GM19328 (cell line): ENCODE measurements at regions not wholly inside any gene's neighbourhood (a gene's known extent, or its start where the extent isn't known, plus 50 kb on each side); places are given as distances from the start of the nearest gene placed in this dataset.

Source experiments
- ATAC-seq: cut with Tn5 transposase; IDR thresholded peaks from one replicate; pipeline ENCODE4 v1.9.1; 2021; ENCODE audit warnings: mild to moderate bottlenecking, moderate library complexity; ENCODE audit not compliant: unreplicated experiment

DNA sequence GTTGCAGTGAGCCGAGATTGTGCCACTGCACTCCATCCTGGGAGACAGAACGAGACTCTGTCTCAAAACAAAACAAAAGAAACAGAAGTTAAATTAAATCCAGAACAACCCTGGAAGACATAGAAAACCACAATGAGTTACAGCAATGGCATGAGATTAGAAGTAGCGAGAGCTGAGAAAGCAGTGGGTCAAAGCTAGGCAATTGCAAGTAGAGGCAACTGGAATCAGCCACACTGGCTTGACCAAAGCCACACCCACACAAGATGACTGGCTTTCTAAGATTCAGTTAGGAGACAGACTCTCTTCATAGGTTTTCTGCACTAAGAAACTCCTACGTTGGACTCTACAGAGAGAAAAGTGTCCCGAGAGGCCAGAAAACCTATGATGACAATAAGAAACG is 443.0 kb downstream of the GPM6A start:
- ATAC-seq: no peak

DNA sequence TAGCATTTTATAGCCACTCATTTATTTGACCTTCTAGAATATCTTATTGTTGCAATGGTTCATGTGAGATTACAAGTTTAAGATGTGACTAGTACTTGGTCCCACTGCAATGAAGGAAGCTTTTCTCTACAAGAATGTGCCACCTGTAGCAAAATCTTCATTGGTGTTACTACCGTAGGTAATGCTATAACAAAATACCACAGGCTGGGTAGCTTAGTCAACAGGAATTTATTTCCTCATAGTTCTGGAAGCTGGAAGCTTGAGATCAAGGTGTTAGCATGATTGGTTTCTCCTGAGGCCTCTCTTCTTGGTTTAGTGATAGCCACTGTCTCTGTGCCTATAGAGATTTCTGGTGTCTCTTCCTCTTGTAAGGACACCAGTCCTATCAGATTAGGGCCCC is 441.0 kb downstream of the GPM6A start:
- no peak for ATAC-seq

GRCh38 chr4:175373031-175373430 is 439.0 kb downstream of the GPM6A start:
- no peak for ATAC-seq

DNA sequence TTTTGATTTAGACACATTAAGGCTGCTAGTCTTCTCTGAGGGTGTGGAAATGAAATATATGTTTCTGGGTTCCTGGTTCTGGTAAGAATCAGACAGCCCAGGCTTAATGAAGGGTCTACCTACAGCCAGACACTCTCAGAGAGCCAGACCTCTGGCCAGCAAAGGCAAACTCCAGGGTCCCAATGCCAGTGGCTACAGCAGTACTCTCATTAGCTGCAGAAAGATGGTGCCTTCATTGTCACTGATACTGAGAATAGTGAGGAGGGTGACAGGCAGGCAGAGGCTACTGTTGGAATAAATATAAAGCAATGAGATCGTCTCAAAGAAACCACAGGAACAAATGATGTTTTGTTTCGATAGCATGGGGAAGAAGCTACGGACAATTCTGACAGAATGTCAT is 437.6 kb downstream of the GPM6A start:
- no peak for ATAC-seq

GRCh38 chr4:175376287-175376977 is 435.6 kb downstream of the GPM6A start:
- ATAC-seq: no peak

- no peak for ATAC-seq
These were observed 434.9 kb downstream of the GPM6A start for GRCh38 chr4:175377203-175377602.

DNA sequence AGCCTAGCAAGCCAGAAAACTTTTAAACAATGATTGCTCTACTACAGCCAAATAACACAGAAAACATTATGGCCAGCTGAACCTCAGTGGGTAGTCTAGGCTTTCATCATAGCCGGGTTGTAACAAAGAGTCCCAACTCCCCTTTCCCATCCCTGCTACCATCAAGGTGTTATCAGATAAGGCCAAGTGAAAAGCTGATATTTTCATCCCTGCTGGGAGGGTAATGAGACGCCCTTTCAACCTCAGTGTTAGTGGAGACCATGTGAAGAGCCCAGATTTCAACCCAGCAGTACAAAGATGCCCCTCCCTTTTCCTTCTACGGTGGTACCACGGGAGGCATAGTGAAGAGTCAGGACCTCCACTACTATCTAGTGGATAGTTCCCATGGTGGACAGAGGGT is 433.7 kb downstream of the GPM6A start:
- no peak for ATAC-seq

DNA sequence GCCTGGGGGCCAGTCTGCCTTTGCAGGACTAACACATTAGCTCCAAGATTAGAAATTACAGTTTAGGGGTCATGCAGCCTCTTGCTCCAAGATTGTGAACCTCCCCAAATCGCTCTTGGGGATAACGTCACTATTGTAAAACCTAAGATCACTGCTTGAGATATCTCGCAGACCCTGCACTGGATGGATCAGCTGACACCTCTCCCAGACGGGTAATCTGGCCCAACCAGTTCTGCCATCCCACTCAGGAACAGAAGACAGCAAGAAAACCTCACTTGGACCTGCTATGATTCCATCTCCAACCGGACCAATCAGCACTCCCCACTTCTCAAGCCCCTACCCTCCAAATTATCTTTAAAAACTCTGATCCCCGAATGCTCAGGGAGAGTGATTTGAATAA is 431.2 kb downstream of the GPM6A start:
- no peak for ATAC-seq

DNA sequence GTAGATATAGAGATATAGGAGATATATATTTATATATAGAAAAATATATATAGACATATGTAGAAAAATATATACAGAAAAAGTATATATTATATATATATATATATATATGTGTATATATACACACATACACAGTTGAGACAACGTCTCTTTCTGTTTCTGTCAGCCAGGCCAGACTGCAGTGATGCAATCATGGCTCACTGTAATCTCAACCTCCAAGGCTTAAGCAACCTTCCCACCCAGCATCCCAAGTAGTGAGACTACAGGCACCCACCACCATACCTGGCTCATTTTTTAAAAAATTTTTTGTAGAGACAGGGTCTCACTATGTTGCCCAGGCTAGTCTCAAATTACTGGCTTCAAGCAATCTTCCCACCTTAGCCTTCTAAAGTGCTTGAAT is 426.3 kb downstream of the GPM6A start:
- no peak for ATAC-seq

DNA sequence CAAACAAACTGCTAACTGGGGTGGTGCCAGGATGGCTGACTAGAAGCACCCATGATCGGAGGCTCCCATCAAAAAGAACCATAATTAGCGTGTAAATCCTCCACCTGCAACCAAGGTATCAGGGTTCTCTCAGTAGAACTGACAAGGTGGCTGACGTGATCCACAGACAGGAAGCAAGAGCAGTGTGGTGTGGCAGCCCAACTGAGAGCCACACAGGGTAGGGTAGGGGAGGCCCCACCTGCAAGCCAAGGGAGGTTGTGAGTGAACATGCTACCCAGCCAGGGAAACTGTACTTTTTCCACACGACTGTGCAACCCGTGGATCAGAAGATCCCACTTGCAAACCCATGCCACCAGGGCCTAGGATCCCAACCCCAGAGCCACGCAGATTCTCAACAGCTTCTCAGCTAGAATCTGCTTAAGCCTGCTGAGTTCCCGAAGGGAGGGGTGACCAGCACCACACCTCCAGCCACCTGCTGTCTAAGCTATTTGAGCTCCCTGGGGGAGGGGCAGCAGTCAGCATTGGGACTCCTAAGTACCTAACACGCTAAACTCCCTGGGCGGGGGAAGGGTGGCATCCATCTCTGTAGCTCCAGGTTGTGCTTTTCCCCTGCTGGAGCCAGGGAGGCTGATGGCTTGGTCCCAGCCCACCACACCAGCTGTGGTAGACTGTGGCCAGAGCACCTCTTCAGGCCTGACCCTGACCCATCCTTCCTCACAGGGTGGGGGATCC is 425.1 kb downstream of the GPM6A start:
- no peak for ATAC-seq

DNA sequence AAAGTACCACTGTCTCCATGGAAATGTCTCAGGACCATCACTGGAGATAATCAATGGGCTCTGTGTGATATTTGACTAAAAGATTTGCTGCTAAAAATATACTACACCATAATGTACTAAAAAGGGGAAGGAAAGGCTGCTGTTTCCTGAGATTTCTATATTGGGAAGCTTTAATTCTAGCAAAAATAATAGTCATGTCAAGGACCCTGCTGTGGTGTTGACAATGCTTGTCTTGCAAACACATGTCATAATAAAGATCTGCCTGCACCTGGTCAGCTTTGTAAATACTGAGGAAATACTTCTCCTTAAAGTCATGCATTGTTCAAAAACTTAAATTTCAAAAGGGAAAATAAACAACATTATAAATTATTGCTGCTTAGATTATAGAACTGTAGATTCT is 417.9 kb downstream of the GPM6A start:
- ATAC-seq: no peak

DNA sequence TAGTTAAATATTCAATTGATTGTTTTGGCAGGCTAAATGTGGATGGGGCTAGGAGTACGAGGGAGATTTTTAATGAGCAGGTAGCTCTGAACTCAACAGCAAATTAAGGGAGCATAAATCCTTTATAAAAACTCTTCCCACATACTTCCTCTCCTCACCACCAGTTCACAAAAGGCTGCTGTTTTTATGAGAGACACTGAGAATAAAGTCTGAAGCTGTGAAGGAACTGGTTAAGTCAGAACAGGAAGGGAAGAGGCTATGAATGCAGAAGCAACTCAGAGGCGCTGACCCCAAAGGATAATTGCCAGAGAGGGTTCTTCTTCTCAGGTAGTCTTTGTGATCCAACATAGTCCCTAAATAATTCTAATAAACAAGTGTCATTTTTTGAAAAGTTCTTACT is 406.1 kb downstream of the GPM6A start:
- no peak for ATAC-seq

- no peak for ATAC-seq
These were observed 404.1 kb downstream of the GPM6A start for GRCh38 chr4:175407926-175408325.

DNA sequence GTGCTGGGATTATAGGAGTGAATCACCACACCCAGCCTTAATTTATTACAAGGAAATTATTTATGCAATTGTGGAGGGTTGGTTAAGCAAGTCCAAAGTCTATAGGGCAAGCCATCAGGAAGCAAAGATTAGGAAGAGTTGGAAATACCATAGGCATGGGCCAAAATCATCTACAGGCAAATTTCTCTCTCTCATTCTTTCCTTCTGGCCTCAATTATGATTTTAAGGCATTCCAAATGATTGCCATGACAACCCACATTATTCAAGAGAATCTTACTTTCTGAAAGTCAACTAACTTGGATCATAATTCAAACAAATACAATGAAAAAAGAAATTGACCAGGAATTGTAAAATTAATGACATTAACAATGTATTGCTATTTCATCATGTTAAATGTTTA is 400.8 kb downstream of the GPM6A start:
- ATAC-seq: no peak

DNA sequence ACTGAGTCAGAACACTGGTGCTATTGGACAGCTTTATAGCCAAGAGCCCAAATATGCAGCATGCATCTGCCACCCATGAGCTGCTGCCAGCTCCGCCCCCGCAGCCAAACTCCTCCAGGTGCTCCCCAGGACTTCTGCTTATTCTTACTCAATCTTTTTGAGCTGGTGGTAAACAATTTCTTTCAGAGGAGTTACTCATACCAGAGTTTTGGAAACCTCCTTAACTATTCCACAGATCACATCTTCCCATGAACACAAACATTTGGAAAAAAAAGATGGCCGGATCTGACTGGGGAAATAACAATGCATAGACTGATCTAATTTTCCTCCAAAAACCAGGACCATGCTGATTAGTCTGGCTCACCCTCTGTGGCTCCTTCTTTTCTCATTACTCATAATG is 399.9 kb downstream of the GPM6A start:
- ATAC-seq: no peak

GRCh38 chr4:175412746-175413145 is 399.3 kb downstream of the GPM6A start:
- ATAC-seq: no peak

- no peak for ATAC-seq
These were observed 398.5 kb downstream of the GPM6A start for GRCh38 chr4:175413561-175413960.

DNA sequence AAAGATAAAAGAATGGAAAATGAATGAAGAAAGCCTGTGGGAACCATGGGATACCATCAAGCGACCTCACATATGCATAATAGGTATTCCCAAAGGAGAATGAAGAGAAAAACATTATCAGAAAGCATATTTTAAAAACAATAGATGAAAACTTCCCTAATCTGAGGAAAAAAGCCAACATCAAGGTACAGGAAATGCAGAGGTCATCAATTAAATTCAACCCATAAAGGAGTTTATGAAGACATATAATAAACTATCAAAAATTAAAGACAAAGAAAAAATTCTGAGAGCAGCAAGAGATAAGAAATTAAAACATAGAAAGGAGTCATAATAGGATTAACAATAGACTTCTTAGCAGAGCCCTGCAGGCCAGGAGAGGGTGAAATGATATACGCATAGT is 397.5 kb downstream of the GPM6A start:
- no peak for ATAC-seq

GRCh38 chr4:175418516-175418915 is 393.5 kb downstream of the GPM6A start:
- ATAC-seq: no peak

DNA sequence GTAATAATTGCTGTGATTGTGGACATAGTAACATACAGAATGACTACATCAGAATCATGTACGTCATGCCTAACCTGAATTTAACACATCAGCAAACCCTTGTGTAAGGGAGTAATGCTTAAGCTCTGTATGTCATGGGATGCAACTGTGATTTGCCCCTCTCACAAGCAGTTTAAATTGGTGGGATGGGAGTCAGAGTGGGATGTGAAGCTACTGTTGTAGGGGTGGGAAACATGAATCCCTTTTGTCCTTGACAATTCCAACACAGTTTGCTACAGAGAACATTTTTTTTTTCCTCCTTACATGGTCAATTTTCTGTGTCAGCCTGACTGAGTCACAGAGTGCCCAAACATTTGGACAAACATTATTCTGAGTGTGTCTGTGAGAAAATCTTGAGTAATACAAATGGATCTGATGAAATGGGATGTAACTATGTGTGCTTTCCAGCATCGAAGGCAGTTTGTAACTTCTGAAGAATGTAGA is 392.8 kb downstream of the GPM6A start:
- no peak for ATAC-seq

DNA sequence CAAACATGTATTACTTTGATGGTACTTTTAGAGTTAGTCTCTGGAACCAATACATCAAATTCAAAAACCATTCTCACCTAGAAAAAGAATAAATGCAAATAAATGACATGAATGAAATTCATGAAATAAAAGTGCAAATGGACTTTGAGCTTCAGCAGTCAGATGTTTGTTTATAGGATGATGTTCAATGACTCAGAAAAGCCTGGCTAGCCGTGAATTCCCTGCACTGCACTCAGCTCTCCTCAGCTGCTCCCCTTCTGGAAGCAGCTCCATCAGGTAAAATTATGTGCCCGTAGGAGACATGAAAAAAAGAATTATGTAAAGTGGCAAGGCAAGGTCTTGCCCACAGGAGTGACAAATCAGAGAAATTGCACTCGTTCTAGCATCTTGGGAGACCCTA is 390.6 kb downstream of the GPM6A start:
- ATAC-seq: no peak

DNA sequence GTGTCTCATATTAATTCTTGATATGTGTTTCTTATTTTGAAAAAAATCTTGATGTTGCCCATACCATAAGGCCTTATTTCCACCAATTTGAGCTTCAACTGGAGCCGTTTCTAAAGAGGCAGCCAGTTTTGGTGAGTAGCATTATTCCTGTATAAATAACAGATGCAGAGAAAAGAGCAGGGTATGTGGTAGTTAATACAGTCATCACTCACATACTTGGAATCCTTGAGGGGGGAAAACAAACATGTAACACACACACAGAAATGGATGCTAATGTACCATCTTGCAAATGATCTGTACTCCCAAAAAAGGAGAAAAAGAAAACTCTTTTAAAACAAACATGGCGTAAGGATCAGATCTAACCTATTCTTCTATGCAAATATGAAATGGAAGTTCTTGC is 389.7 kb downstream of the GPM6A start:
- no peak for ATAC-seq

GRCh38 chr4:175424111-175424510 is 388.0 kb downstream of the GPM6A start:
- no peak for ATAC-seq
